ENCODE measurements at regions not wholly inside any gene's neighbourhood (a gene's known extent, or its start where the extent isn't known, plus 50 kb on each side); places are given as distances from the start of the nearest gene placed in this dataset.

DNA sequence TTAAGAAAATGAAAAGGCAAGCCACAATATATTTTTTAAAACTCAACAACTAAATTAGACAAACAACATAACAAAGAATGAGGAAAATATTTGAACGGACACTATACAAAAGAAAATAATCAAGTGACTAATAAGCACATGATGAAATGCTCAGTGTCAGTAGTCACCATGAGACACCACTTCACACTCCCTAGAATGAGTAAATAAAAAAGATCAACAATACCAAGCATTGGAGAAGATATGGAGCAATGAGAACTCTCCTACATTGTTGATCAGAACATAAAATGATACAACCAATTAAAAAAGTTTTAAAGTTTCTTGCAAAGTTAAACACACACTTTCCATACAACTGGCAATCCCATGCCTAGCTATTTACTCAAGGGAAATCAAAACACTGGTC, 222.2 kb downstream of the C7orf25 start:
- Histone ChIP-seq H3K79me2 (replicated peaks; ENCODE audit: insufficient read depth, low read length) (no peaks in the 10 kb centered on the region), H3K9me3 (ENCODE audit: low read length) (no peaks in the 10 kb centered on the region), H2AFZ (ENCODE audit: low read depth, low read length) (no peak overlapping the region), H4K20me1 (ENCODE audit: insufficient read depth) (no peaks in the 10 kb centered on the region), H3K27me3 (ENCODE audit: insufficient read depth, low read depth, low read length) (no peaks in the 10 kb centered on the region), H3K36me3 (ENCODE audit: insufficient read depth, low read length) (no peaks in the 10 kb centered on the region), H3K27ac (ENCODE audit: low read length) (no peak overlapping the region), H3K4me3 (ENCODE audit: low read length) (no peak overlapping the region), H3F3A (ENCODE audit: insufficient read depth, low read length, poor library complexity, severe bottlenecking) (no peaks in the 10 kb centered on the region), H3K9ac (ENCODE audit: low read length) (no peak overlapping the region), H3K4me2 (ENCODE audit: low read length) (no peak overlapping the region), H3K9me2 (ENCODE audit: insufficient read depth, low read length) (no peaks in the 10 kb centered on the region)
- TF ChIP-seq MXI1 (conservative IDR thresholded peaks at IDR 0.05; ENCODE audit: poor library complexity, severe bottlenecking) (no peak), EP300 (conservative IDR thresholded peaks at IDR 0.05; ENCODE audit: poor library complexity, severe bottlenecking) (no peak), SMC3 (conservative IDR thresholded peaks at IDR 0.05; ENCODE audit: poor library complexity) (no peak), EZH2 (IDR thresholded peaks at IDR 0.05; ENCODE audit: borderline replicate concordance, insufficient read depth, low read length, poor library complexity, severe bottlenecking) (no peak), POLR2AphosphoS5 (IDR thresholded peaks at IDR 0.05) (no peak), RAD21 (conservative IDR thresholded peaks at IDR 0.05) (no peak), TAF1 (IDR thresholded peaks at IDR 0.05; ENCODE audit: low read depth) (no peak)
- TF ChIP-seq, protein P1, sequence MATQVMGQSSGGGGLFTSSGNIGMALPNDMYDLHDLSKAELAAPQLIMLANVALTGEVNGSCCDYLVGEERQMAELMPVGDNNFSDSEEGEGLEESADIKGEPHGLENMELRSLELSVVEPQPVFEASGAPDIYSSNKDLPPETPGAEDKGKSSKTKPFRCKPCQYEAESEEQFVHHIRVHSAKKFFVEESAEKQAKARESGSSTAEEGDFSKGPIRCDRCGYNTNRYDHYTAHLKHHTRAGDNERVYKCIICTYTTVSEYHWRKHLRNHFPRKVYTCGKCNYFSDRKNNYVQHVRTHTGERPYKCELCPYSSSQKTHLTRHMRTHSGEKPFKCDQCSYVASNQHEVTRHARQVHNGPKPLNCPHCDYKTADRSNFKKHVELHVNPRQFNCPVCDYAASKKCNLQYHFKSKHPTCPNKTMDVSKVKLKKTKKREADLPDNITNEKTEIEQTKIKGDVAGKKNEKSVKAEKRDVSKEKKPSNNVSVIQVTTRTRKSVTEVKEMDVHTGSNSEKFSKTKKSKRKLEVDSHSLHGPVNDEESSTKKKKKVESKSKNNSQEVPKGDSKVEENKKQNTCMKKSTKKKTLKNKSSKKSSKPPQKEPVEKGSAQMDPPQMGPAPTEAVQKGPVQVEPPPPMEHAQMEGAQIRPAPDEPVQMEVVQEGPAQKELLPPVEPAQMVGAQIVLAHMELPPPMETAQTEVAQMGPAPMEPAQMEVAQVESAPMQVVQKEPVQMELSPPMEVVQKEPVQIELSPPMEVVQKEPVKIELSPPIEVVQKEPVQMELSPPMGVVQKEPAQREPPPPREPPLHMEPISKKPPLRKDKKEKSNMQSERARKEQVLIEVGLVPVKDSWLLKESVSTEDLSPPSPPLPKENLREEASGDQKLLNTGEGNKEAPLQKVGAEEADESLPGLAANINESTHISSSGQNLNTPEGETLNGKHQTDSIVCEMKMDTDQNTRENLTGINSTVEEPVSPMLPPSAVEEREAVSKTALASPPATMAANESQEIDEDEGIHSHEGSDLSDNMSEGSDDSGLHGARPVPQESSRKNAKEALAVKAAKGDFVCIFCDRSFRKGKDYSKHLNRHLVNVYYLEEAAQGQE (IDR thresholded peaks at IDR 0.05; ENCODE audit: borderline replicate concordance), result no peak
- TF ChIP-seq, protein P2, sequence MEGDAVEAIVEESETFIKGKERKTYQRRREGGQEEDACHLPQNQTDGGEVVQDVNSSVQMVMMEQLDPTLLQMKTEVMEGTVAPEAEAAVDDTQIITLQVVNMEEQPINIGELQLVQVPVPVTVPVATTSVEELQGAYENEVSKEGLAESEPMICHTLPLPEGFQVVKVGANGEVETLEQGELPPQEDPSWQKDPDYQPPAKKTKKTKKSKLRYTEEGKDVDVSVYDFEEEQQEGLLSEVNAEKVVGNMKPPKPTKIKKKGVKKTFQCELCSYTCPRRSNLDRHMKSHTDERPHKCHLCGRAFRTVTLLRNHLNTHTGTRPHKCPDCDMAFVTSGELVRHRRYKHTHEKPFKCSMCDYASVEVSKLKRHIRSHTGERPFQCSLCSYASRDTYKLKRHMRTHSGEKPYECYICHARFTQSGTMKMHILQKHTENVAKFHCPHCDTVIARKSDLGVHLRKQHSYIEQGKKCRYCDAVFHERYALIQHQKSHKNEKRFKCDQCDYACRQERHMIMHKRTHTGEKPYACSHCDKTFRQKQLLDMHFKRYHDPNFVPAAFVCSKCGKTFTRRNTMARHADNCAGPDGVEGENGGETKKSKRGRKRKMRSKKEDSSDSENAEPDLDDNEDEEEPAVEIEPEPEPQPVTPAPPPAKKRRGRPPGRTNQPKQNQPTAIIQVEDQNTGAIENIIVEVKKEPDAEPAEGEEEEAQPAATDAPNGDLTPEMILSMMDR (IDR thresholded peaks at IDR 0.05; ENCODE audit: poor library complexity, severe bottlenecking), result no peak

DNA sequence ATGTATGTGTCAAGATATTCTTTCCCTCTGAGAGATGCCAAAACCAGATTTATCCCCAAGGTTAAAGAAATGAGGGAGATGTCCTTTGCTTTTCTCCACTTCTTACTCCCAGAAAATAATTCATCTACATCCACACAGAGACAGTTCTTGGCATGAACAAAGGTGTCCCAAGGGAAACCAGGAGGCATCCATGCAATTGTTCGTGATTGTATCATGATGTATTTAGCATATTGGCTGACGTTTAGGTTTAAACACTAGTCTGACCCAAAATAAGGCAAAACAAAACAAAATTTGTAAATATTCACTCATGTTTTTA, 223.9 kb downstream of the C7orf25 start:
- H3K4me2 ChIP-seq (ENCODE audit: low read length), result no peak overlapping the region
- no peak overlapping the region for H3K9ac ChIP-seq (ENCODE audit: low read length)
- no peaks in the 10 kb centered on the region for H3K27me3 ChIP-seq (ENCODE audit: insufficient read depth, low read depth, low read length)
- no peaks in the 10 kb centered on the region for H4K20me1 ChIP-seq (ENCODE audit: insufficient read depth)
- H3K36me3 ChIP-seq (ENCODE audit: insufficient read depth, low read length), result no peaks in the 10 kb centered on the region
- no peak overlapping the region for H2AFZ ChIP-seq (ENCODE audit: low read depth, low read length)
- H3K79me2 ChIP-seq (replicated peaks; ENCODE audit: insufficient read depth, low read length), result no peaks in the 10 kb centered on the region
- TF ChIP-seq MXI1 (conservative IDR thresholded peaks at IDR 0.05; ENCODE audit: poor library complexity, severe bottlenecking), result no peak
- no peak for TF ChIP-seq POLR2AphosphoS5 (IDR thresholded peaks at IDR 0.05)
- TF ChIP-seq EZH2 (IDR thresholded peaks at IDR 0.05; ENCODE audit: borderline replicate concordance, insufficient read depth, low read length, poor library complexity, severe bottlenecking), result no peak
- TF ChIP-seq EP300 (conservative IDR thresholded peaks at IDR 0.05; ENCODE audit: poor library complexity, severe bottlenecking), result no peak
- TF ChIP-seq SMC3 (conservative IDR thresholded peaks at IDR 0.05; ENCODE audit: poor library complexity), result no peak
- TF ChIP-seq TAF1 (IDR thresholded peaks at IDR 0.05; ENCODE audit: low read depth), result no peak
- TF ChIP-seq, protein P2 (IDR thresholded peaks at IDR 0.05; ENCODE audit: poor library complexity, severe bottlenecking), result no peak
- TF ChIP-seq, protein P1 (IDR thresholded peaks at IDR 0.05; ENCODE audit: borderline replicate concordance), result no peak
- TF ChIP-seq RAD21 (conservative IDR thresholded peaks at IDR 0.05), result no peak
- H3K9me2 ChIP-seq (ENCODE audit: insufficient read depth, low read length), result no peaks in the 10 kb centered on the region
- H3K4me3 ChIP-seq (ENCODE audit: low read length), result no peak overlapping the region
- no peaks in the 10 kb centered on the region for H3F3A ChIP-seq (ENCODE audit: insufficient read depth, low read length, poor library complexity, severe bottlenecking)
- no peak overlapping the region for H3K27ac ChIP-seq (ENCODE audit: low read length)
- H3K9me3 ChIP-seq (ENCODE audit: low read length), result no peaks in the 10 kb centered on the region

All from neural cell (in vitro differentiated cells).